DND-41 (cell line): ENCODE measurements at regions not wholly inside any gene's neighbourhood (a gene's known extent, or its start where the extent isn't known, plus 50 kb on each side); places are given as distances from the start of the nearest gene placed in this dataset.

Source experiments
- EZH2 ChIP-seq: IDR thresholded peaks from 3 replicates; pipeline ENCODE4 v1.6.1; 2012; ENCODE audit warnings: borderline replicate concordance, low read depth, mild to moderate bottlenecking, moderate library complexity, low read length, inconsistent platforms; ENCODE audit not compliant: severe bottlenecking
- TF ChIP-seq, protein P1 (sequence below): IDR thresholded peaks from 2 replicates; pipeline ENCODE4 v1.5.1; 2012; ENCODE audit warnings: borderline replicate concordance, low read length, moderate library complexity, mild to moderate bottlenecking; ENCODE audit not compliant: poor library complexity, severe bottlenecking; ENCODE audit errors: extremely low read depth

DNA sequence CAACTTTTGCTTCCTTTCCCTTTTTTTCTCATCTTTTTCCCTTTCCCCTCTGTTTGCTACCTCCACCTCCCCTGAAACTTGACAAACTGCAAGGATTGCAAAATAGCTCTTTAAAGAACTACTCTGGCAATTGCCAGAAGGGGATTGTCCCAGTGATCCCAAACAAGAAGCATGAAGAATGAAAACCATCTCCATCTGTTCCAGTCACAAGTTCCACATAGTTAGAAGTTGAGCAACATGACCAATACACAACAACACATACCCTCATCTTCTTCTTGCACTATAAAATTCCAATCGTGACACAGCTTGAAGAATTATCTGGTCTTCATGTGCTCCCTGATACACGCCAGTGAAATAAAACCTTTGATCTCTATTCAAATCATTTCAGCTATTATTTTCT is 93.7 kb upstream of the USP15 start:
- TF ChIP-seq, protein P1, sequence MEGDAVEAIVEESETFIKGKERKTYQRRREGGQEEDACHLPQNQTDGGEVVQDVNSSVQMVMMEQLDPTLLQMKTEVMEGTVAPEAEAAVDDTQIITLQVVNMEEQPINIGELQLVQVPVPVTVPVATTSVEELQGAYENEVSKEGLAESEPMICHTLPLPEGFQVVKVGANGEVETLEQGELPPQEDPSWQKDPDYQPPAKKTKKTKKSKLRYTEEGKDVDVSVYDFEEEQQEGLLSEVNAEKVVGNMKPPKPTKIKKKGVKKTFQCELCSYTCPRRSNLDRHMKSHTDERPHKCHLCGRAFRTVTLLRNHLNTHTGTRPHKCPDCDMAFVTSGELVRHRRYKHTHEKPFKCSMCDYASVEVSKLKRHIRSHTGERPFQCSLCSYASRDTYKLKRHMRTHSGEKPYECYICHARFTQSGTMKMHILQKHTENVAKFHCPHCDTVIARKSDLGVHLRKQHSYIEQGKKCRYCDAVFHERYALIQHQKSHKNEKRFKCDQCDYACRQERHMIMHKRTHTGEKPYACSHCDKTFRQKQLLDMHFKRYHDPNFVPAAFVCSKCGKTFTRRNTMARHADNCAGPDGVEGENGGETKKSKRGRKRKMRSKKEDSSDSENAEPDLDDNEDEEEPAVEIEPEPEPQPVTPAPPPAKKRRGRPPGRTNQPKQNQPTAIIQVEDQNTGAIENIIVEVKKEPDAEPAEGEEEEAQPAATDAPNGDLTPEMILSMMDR: no peak
- no peak for TF ChIP-seq EZH2
